Stomach smooth muscle (tissue), 2 donors: ENCODE measurements at regions not wholly inside any gene's neighbourhood (a gene's known extent, or its start where the extent isn't known, plus 50 kb on each side); places are given as distances from the start of the nearest gene placed in this dataset.
A peak's percentile ranks its signal among the peaks of the same experiment; 100 is the strongest.

Experiments
- H3K27ac ChIP-seq: one replicate; pipeline ENCODE4 v1.7.0; 2013; ENCODE audit warnings: mild to moderate bottlenecking, low read length, inconsistent platforms
- H3K27me3 ChIP-seq, 2 donors: one replicate each; pipeline ENCODE4 v1.7.0; 2013; ENCODE audit warnings: low read length in 2 of 2; ENCODE audit not compliant: insufficient read depth in 2 of 2, control insufficient read depth in 1 of 2
- H3K36me3 ChIP-seq, 2 donors: one replicate each; pipeline ENCODE4 v1.7.0; 2013; ENCODE audit warnings: low read length in 2 of 2; ENCODE audit not compliant: control insufficient read depth in 2 of 2, insufficient read depth in 2 of 2
- H3K4me1 ChIP-seq: one replicate; pipeline ENCODE4 v1.7.0; 2013; ENCODE audit warnings: low read length; ENCODE audit not compliant: control insufficient read depth, insufficient read depth
- H3K4me3 ChIP-seq, 2 donors: one replicate each; pipeline ENCODE4 v1.7.0; 2013; ENCODE audit warnings: low read length in 2 of 2
- H3K9ac ChIP-seq, 2 donors: one replicate each; pipeline ENCODE4 v1.7.0; 2013; ENCODE audit warnings: low read length in 2 of 2, mild to moderate bottlenecking in 1 of 2
- H3K9me3 ChIP-seq, 2 donors: one replicate each; pipeline ENCODE4 v1.7.0; 2013; ENCODE audit warnings: low read length in 2 of 2; ENCODE audit not compliant: control insufficient read depth in 2 of 2
- donor health status: healthy.
- donor health status: Pancreatic carcinoma.

- Histone ChIP-seq H3K27ac (no peak overlapping the region), H3K36me3 (no peaks in the 10 kb centered on the region), H3K4me3 (no peak overlapping the region), H3K4me1 (no peaks in the 10 kb centered on the region), H3K27me3 (no peaks in the 10 kb centered on the region), H3K9me3 (no peaks in the 10 kb centered on the region), H3K9ac (no peak overlapping the region)
These were observed 455.8 kb downstream of the TMEM135 start for GRCh38 chr11:87493516-87493915.

GRCh38 chr11:87491381-87491780 is 453.6 kb downstream of the TMEM135 start:
- H3K27ac ChIP-seq, result no peak overlapping the region

DNA sequence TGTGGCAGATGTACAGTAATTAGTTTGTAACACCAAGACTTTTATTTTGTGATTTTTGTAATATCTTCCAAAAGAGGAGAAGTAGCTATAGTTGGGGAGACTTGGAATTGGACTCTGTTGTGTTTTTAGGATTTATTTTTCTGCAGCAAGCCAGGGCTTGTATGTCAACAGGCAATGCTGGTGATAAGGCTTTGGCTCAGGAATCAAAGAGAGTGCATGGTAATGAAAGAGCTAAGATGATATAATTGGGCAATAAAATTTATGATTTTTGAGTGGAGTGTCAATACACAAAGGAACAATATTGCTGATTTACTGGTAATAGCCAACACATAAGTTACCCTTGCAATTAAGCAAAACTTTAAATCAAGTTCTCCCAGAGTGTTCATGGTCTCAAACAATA is 452.9 kb downstream of the TMEM135 start:
- Histone ChIP-seq H3K4me1 (no peaks in the 10 kb centered on the region), H3K4me3 (no peak overlapping the region), H3K9me3 (no peaks in the 10 kb centered on the region), H3K36me3 (no peaks in the 10 kb centered on the region), H3K27me3 (no peaks in the 10 kb centered on the region), H3K27ac (no peak overlapping the region), H3K9ac (no peak overlapping the region)

More at GRCh38 chr11:87491381-87491780, 453.6 kb downstream of the TMEM135 start:
- no peaks in the 10 kb centered on the region for H3K36me3 ChIP-seq
- H3K4me1 ChIP-seq, result no peaks in the 10 kb centered on the region
- H3K27me3 ChIP-seq, result no peaks in the 10 kb centered on the region
- H3K9ac ChIP-seq, result no peak overlapping the region
- no peaks in the 10 kb centered on the region for H3K9me3 ChIP-seq
- no peak overlapping the region for H3K4me3 ChIP-seq

DNA sequence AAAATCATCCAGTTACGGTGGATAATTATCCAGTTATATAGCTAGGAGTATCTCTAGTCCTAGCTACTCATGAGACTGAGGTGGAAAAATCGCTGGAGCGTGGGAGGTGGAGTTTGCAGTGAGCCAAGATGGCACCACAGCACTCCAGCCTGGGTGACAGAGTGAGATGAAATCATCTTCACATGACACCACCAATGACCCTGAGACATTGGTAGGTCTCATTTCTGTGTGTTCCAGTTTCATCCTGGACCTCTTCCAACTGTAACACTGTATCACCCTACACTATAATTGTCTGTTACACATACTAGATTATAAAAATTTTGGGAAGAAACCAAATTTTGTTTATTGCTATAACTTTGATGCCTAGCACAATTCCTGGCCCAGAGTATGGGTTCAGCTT is 446.8 kb downstream of the TMEM135 start:
- no peak overlapping the region for H3K27ac ChIP-seq
- no peaks in the 10 kb centered on the region for H3K9me3 ChIP-seq
- H3K27me3 ChIP-seq, result no peaks in the 10 kb centered on the region
- H3K4me3 ChIP-seq, result no peak overlapping the region
- no peaks in the 10 kb centered on the region for H3K4me1 ChIP-seq
- H3K36me3 ChIP-seq, result no peaks in the 10 kb centered on the region
- H3K9ac ChIP-seq, result no peak overlapping the region

- H3K9me3 ChIP-seq, result peaks cover 0 to 2% of the 10 kb centered on the region in 2 donors
- H3K27me3 ChIP-seq, result no peaks in the 10 kb centered on the region
- no peak overlapping the region for H3K9ac ChIP-seq
- no peak overlapping the region for H3K4me3 ChIP-seq
- no peaks in the 10 kb centered on the region for H3K4me1 ChIP-seq
- no peak overlapping the region for H3K27ac ChIP-seq
- H3K36me3 ChIP-seq, result no peaks in the 10 kb centered on the region
These were observed 439.6 kb downstream of the TMEM135 start for GRCh38 chr11:87477321-87477720.

- Histone ChIP-seq H3K9me3 (peaks cover 0 to 2% of the 10 kb centered on the region in 2 donors), H3K4me3 (no peak overlapping the region), H3K4me1 (no peaks in the 10 kb centered on the region), H3K27me3 (no peaks in the 10 kb centered on the region), H3K9ac (no peak overlapping the region), H3K36me3 (no peaks in the 10 kb centered on the region), H3K27ac (no peak overlapping the region)
These were observed 435.4 kb downstream of the TMEM135 start for GRCh38 chr11:87473174-87473573.

DNA sequence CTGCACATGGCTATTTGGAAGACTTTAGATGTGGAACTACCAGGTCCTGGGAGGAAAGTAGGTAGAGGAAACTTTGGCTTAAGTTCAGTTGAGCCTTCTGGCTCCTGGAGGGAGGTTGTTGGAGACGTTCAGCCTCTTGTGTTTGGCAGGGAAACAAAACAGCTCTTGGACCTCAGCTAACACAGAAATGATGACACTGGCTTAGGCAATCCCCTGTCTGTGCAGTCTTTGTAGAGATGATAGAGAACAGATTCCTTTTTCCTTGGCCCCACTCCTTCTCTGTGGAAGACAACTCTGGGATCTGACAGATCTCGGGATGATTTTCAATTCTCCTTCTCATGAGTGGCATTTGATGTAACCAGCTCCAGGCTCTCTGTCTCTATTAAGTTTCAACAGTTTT is 428.5 kb downstream of the TMEM135 start:
- no peak overlapping the region for H3K27ac ChIP-seq
- H3K9me3 ChIP-seq, result no peaks in the 10 kb centered on the region

DNA sequence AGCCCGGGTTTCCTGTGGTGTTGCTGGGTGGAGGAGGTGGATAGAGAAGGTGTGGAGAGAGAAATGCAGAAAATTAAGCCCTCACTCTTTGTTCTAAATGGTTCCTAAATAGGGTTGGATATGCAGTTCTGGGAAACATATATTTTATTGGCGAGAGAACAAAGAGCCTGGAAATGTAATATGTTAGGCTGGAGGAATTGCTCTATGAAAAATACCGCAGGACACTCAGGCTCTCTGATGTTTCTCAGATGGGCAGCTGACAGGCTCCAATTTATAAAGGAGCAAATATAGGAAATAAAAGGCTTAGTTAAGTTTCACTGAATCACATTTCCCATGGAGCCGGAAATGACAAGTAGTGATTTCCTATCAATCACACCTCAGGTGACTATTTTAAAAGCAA is 428.0 kb downstream of the TMEM135 start:
- peaks cover 2% of the 10 kb centered on the region for H3K4me1 ChIP-seq
- H3K27me3 ChIP-seq, result no peaks in the 10 kb centered on the region
- H3K27ac ChIP-seq, result no peak overlapping the region
- H3K36me3 ChIP-seq, result no peaks in the 10 kb centered on the region
- H3K9me3 ChIP-seq, result no peaks in the 10 kb centered on the region
- H3K9ac ChIP-seq, result peak overlapping the region in 1 of 2 donors; percentile 18
- H3K4me3 ChIP-seq, result no peak overlapping the region

More for the DNA sequence above, 428.5 kb downstream of the TMEM135 start:
- Histone ChIP-seq H3K4me3 (no peak overlapping the region), H3K27me3 (no peaks in the 10 kb centered on the region), H3K36me3 (no peaks in the 10 kb centered on the region), H3K4me1 (peaks cover 2% of the 10 kb centered on the region), H3K9ac (no peak overlapping the region)

- no peaks in the 10 kb centered on the region for H3K36me3 ChIP-seq
- no peak overlapping the region for H3K4me3 ChIP-seq
- H3K9me3 ChIP-seq, result no peaks in the 10 kb centered on the region
- H3K27me3 ChIP-seq, result no peaks in the 10 kb centered on the region
- peaks cover 2% of the 10 kb centered on the region for H3K4me1 ChIP-seq
- no peak overlapping the region for H3K9ac ChIP-seq
- no peak overlapping the region for H3K27ac ChIP-seq
These were observed 425.9 kb downstream of the TMEM135 start for GRCh38 chr11:87463486-87464102.

DNA sequence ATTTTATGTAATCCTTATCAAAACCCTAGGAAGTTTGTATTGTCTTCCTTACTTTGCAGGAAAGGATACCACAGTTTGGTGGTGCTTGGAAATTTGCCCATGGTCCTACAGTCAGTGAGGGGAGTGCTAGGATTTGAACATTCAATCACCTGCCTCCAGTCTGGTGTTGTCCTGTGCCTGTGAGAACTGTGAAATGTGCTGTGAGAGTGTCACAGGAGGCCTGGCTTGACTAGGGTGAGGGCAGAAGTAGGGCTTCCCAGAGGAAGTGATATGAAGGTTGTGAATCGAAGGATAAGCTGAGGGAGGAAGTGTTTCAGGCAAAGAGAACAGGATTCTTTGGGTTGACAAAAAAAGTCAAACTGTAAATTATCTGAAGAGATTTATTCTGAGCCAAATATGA is 424.4 kb downstream of the TMEM135 start:
- H3K9me3 ChIP-seq, result no peaks in the 10 kb centered on the region
- no peaks in the 10 kb centered on the region for H3K36me3 ChIP-seq

DNA sequence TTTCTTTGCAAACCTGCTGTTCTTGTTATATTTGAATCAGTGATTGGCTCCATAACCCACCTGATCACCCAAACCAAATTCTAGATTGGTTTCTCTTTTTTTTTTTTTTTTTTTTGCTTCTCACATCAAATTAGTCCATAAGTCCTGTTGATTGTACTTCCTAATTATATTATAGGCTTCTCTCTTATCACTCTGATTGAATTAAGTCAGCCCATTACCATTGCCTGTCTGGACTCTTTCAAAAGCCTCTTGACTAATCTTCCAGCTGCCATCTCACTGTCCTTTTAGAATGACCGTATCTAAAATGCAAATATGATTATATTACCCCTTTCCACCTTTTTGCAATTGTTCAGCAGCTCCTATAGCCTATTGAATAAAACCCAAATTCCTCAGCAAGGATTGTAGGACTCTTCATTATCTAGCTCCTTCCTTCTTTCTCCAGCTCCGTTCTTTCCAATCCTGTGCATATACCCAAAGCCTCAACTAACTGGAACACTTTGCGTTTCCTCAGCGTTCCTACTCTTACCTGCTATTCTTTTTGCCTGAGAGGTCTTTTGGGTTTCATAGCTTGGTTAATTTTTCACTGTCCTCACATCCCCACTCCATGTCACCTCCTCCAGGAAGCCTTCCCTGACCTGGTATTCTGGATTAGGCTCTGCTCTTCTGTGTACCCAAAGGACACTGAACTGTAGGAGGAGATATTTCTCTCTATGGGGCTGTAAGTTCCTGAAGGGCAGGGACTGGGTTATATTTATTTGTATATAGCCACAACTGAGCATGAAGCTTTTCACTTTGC is 423.3 kb downstream of the TMEM135 start:
- Histone ChIP-seq H3K9ac (no peak overlapping the region), H3K4me1 (peaks cover 2% of the 10 kb centered on the region), H3K9me3 (no peaks in the 10 kb centered on the region), H3K36me3 (no peaks in the 10 kb centered on the region), H3K27me3 (no peaks in the 10 kb centered on the region), H3K4me3 (no peak overlapping the region), H3K27ac (no peak overlapping the region)

More for the DNA sequence above, 424.4 kb downstream of the TMEM135 start:
- no peaks in the 10 kb centered on the region for H3K27me3 ChIP-seq
- no peak overlapping the region for H3K4me3 ChIP-seq
- H3K9ac ChIP-seq, result no peak overlapping the region
- no peak overlapping the region for H3K27ac ChIP-seq
- H3K4me1 ChIP-seq, result peaks cover 2% of the 10 kb centered on the region
